GM23248 (cell line): ENCODE measurements at regions not wholly inside any gene's neighbourhood (a gene's known extent, or its start where the extent isn't known, plus 50 kb on each side); places are given as distances from the start of the nearest gene placed in this dataset.

Experiments used
- EZH2 ChIP-seq: fragments of 200-600 bp; sonication (generic); IDR thresholded peaks from 2 replicates; pipeline ENCODE4 v1.6.1; 2018; ENCODE audit warnings: antibody characterized with exemption, mild to moderate bottlenecking; ENCODE audit not compliant: insufficient read depth, poor library complexity, severe bottlenecking
- EZH2phosphoT487 ChIP-seq: fragments of 200-600 bp; sonication (generic); IDR thresholded peaks from 2 replicates; pipeline ENCODE4 v1.6.1; 2018; ENCODE audit warnings: antibody characterized with exemption, moderate library complexity, mild to moderate bottlenecking, low read depth; ENCODE audit not compliant: insufficient read depth

- TF ChIP-seq EZH2phosphoT487 (no peak), EZH2 (no peak)
Measured at GRCh38 chr12:90086281-90086680, 377.6 kb upstream of the ATP2B1 start.
